Chondrocyte (in vitro differentiated cells): ENCODE measurements at regions not wholly inside any gene's neighbourhood (a gene's known extent, or its start where the extent isn't known, plus 50 kb on each side); places are given as distances from the start of the nearest gene placed in this dataset.

Experiments used
- DNase-seq: peaks from one replicate; pipeline ENCODE4 v3.0.0; 2021; ENCODE audit warnings: mixed read lengths, low spot score
- H3K27ac Mint-ChIP-seq: one replicate; pipeline ENCODE4 v1.8.0; 2021; ENCODE audit warnings: mild to moderate bottlenecking, moderate library complexity, mixed read lengths; ENCODE audit not compliant: unreplicated experiment
- H3K27me3 Mint-ChIP-seq: 2 replicates; pipeline ENCODE4 v1.8.0; 2021; ENCODE audit warnings: low read depth, mixed read lengths
- H3K36me3 Mint-ChIP-seq: 2 replicates; pipeline ENCODE4 v1.8.0; 2021; ENCODE audit warnings: low read depth, mixed read lengths
- H3K4me1 Mint-ChIP-seq: 2 replicates; pipeline ENCODE4 v1.8.0; 2021; ENCODE audit warnings: low read depth, mild to moderate bottlenecking, mixed read lengths
- H3K4me3 Mint-ChIP-seq: one replicate; pipeline ENCODE4 v1.8.0; 2021; ENCODE audit warnings: mild to moderate bottlenecking, moderate library complexity, mixed read lengths; ENCODE audit not compliant: unreplicated experiment
- H3K9me3 Mint-ChIP-seq: 2 replicates; pipeline ENCODE4 v1.8.0; 2021; ENCODE audit warnings: low read depth, mixed read lengths
- CTCF ChIP-seq: fragments of 200-600 bp; sonication (generic); IDR thresholded peaks from 2 replicates; pipeline ENCODE4 v1.5.0; 2021; ENCODE audit warnings: antibody characterized with exemption, mild to moderate bottlenecking, moderate library complexity

GRCh38 chr21:19792004-19792403 lies 1206.2 kb upstream of the NCAM2 start:
- TF ChIP-seq CTCF: no peak
- Mint-ChIP-seq H3K4me3 (no peak overlapping the region), H3K9me3 (peaks cover 4% of the 10 kb centered on the region), H3K36me3 (no peaks in the 10 kb centered on the region), H3K27ac (peak overlapping the region; percentile 37), H3K4me1 (peaks cover 7% of the 10 kb centered on the region), H3K27me3 (no peaks in the 10 kb centered on the region)
- no peak for DNase-seq

GRCh38 chr21:19807201-19807600 lies 1191.0 kb upstream of the NCAM2 start:
- no peak overlapping the region for H3K4me3 Mint-ChIP-seq
- H3K9me3 Mint-ChIP-seq: no peaks in the 10 kb centered on the region
- H3K36me3 Mint-ChIP-seq: no peaks in the 10 kb centered on the region
- no peak overlapping the region for H3K27ac Mint-ChIP-seq
- DNase-seq: no peak
- H3K27me3 Mint-ChIP-seq: no peaks in the 10 kb centered on the region
- peaks cover 19% of the 10 kb centered on the region for H3K4me1 Mint-ChIP-seq
- TF ChIP-seq CTCF: no peak

GRCh38 chr21:19810779-19811178 lies 1187.4 kb upstream of the NCAM2 start:
- Mint-ChIP-seq H3K9me3 (peaks cover 7% of the 10 kb centered on the region), H3K4me3 (no peak overlapping the region), H3K36me3 (no peaks in the 10 kb centered on the region), H3K27ac (no peak overlapping the region), H3K27me3 (no peaks in the 10 kb centered on the region), H3K4me1 (peaks cover 16% of the 10 kb centered on the region)
- TF ChIP-seq CTCF: no peak
- no peak for DNase-seq

GRCh38 chr21:19830446-19830845 lies 1167.8 kb upstream of the NCAM2 start:
- no peaks in the 10 kb centered on the region for H3K4me1 Mint-ChIP-seq
- DNase-seq: no peak
- H3K4me3 Mint-ChIP-seq: no peak overlapping the region
- TF ChIP-seq CTCF: no peak
- H3K36me3 Mint-ChIP-seq: no peaks in the 10 kb centered on the region
- no peak overlapping the region for H3K27ac Mint-ChIP-seq
- H3K9me3 Mint-ChIP-seq: peaks cover under 1% of the 10 kb centered on the region
- no peaks in the 10 kb centered on the region for H3K27me3 Mint-ChIP-seq

- Mint-ChIP-seq H3K4me3 (no peak overlapping the region), H3K9me3 (peaks cover 3% of the 10 kb centered on the region), H3K27ac (no peak overlapping the region), H3K4me1 (no peaks in the 10 kb centered on the region), H3K36me3 (no peaks in the 10 kb centered on the region), H3K27me3 (no peaks in the 10 kb centered on the region)
- TF ChIP-seq CTCF: no peak
- DNase-seq: no peak
These were observed 1165.7 kb upstream of the NCAM2 start for GRCh38 chr21:19832551-19832950.
